Vagina (tissue), 2 donors: ENCODE measurements at regions not wholly inside any gene's neighbourhood (a gene's known extent, or its start where the extent isn't known, plus 50 kb on each side); places are given as distances from the start of the nearest gene placed in this dataset.

Experiments
- POLR2AphosphoS5 ChIP-seq, 2 donors: sonication (generic); formaldehyde crosslinking; IDR thresholded peaks; one replicate each; pipeline ENCODE4 v1.9.0; 2017; ENCODE audit warnings: antibody characterized with exemption in 2 of 2, mild to moderate bottlenecking in 2 of 2, low read depth in 1 of 2; ENCODE audit not compliant: insufficient read depth in 1 of 2
- TF ChIP-seq, protein P1 (sequence below), 3 experiments: fragments of 450-650 bp in 2 of 3; fragments of 200-600 bp in 1 of 3; sonication (generic) in 1 of 3; IDR thresholded peaks; one replicate each; pipeline ENCODE4 v1.5.1; 2017 to 2019; ENCODE audit warnings: antibody characterized with exemption in 3 of 3, mild to moderate bottlenecking in 2 of 3, moderate library complexity in 2 of 3

DNA sequence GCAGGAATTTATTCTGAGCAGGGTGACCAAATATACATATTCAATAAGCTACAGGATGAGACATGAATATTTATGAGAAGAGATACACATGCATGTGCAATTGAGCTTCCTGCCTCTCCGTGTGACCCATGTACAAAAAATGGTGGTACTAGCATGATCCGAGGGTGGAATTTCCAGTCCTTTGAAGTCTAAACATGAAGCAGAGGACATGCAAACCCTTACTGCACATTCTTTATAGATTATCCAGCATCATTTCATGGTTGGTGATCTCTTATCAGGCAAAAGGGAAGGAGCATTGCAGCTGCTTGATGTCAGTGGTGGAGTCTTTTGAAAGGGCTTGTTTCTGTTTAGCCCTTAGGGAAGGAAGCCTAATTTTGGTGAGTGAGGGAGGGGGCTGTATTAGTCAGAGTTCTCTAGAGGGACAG is 448.6 kb downstream of the SETD4 start:
- TF ChIP-seq POLR2AphosphoS5 (IDR thresholded peaks at IDR 0.05; ENCODE audit: insufficient read depth in 1 of 2, low read depth in 1 of 2): no peak
- TF ChIP-seq, protein P1, sequence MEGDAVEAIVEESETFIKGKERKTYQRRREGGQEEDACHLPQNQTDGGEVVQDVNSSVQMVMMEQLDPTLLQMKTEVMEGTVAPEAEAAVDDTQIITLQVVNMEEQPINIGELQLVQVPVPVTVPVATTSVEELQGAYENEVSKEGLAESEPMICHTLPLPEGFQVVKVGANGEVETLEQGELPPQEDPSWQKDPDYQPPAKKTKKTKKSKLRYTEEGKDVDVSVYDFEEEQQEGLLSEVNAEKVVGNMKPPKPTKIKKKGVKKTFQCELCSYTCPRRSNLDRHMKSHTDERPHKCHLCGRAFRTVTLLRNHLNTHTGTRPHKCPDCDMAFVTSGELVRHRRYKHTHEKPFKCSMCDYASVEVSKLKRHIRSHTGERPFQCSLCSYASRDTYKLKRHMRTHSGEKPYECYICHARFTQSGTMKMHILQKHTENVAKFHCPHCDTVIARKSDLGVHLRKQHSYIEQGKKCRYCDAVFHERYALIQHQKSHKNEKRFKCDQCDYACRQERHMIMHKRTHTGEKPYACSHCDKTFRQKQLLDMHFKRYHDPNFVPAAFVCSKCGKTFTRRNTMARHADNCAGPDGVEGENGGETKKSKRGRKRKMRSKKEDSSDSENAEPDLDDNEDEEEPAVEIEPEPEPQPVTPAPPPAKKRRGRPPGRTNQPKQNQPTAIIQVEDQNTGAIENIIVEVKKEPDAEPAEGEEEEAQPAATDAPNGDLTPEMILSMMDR (IDR thresholded peaks at IDR 0.05): no peak
